HG02885 (cell line): ENCODE measurements at regions not wholly inside any gene's neighbourhood (a gene's known extent, or its start where the extent isn't known, plus 50 kb on each side); places are given as distances from the start of the nearest gene placed in this dataset.

Experiments used
- ATAC-seq: cut with Tn5 transposase; IDR thresholded peaks from one replicate; pipeline ENCODE4 v1.9.1; 2021; ENCODE audit warnings: mild to moderate bottlenecking; ENCODE audit not compliant: unreplicated experiment, poor library complexity

DNA sequence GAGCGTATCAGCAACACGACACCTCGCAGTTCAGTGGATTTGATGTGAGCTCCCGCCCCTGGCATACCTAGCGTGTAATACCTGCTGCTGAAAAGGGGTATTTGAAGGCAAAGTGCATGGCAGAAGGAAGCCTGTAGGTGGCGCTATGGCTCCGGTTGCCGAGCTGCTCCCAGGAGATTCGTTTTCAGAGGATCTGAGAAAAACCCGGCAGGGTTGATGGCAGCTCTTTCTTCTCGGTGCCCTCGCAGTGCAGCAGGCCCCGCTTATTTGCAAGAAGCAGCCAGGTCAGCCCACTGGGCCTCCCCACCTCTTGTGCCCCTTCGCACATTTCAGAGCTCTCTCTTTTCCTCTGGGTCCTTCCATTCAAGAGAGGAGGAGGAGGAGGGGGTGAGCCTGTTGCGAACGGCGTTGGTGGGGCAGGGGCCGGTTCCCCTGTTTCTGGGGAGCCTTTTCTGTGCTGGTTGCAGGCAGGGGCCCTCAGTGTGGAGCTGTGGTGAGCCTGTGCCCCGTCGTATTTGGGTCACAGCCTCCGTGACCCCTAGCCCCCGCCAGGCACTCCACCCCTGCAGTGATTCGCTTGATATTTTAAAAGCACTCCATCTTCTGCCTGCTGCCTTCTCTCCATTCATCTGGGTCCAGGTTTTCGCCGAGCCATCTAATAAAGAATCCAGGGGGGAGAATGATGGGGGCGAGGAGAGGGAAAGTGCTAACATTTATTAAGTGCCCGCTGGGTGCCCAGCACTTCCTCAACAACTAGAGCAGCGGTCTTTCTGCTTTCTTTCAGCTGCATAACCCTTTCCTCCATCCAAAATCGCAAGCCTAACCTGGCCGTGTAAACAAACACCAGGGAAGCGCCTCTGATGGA, 85.3 kb upstream of the SYT13 start:
- ATAC-seq = no peak

DNA sequence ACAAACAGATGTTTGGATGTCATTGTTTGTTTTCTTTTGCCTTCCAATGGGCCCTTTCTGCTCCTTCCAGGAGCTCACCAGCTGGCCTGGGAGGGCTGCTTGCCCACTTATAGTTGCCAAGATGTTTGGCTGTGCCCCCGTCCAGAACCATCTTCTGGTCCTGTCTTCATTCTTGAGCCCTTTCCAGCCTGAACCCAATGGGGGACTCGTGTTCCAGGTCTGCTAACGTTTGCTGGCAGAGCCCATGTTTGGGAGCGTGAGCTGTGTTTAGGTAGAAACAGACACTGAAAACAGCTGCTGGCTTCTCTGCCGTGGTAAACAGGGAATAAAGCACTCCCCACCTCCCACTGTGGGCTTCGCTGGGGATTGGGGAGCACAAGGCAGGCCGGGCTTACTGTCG, 83.2 kb upstream of the SYT13 start:
- no peak for ATAC-seq

DNA sequence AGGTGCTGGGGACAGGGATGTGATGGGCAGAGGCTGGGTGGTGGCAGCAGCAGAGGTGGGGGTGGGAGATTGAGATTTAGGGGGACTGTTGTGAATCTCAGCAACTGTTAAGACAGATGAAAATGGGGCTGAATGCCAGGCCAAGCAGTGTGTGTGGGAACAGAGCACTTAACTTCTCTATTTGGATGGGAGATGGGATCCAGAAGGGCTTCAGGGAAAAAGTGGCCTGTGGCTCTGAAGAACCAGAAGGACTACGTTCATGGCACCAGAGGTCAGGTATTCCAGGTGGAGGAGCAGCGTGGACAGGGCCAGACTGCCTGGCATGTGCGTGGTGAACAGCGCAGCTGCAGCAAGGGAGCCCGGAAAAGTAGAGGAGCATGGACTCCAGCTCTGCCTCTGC, 82.6 kb upstream of the SYT13 start:
- ATAC-seq = no peak

DNA sequence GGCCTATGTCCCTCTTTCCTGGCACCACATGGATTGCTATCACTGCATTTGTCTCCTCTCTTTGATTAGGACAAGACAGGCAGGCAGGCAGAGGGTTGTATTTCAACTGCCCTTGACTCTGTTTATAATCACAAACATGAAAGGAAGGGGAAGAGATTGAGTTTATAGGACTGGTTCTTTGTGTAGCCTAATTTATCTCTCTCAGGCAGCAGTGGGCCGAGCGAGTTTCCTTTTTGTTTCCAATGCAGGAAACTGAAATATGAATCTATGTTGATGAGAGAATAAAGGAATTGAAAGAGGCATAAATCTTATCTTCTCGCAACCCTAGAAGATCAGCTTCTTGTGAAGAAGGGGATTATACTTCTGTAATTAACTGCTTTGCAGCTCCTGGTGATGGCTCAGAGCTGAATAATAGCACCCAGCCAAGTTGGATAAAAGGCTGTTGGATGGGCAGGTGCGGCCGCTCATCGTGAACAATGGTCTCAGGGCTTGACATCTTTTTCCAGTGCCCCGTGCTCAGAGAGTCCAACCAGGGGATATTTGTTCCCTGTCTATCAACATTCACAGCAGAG, 80.6 kb upstream of the SYT13 start:
- ATAC-seq = no peak

DNA sequence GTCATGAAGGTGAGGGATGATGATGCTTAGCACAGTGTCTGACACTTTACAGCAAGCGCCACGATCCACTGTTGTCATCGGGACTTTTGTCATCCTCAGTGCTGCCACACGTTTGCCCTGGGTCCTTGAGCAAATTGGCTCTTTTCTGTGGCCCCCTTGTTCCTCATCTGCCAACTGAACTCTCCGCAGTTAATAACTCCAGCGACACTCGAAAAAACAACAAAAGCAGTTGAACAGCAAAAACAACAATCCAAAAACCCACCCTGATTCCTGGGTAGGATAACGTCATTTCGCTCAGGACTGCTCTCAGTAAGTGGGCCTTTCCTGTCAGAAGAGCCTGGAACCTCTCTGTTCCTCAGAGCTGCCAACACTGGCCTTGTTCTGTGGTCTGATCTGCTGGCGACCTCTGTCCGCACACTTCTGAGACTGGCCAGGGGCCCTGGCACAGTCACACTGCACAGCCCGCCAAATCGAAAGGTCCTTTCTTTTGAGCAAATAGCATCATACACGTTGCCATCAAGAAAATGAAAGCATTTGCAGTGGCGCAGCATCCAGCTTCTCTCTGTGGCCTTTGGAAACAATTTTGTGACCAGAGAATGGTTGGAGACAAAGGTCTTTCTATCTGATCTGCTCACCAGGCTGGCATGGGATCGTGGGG, 79.9 kb upstream of the SYT13 start:
- no peak for ATAC-seq

DNA sequence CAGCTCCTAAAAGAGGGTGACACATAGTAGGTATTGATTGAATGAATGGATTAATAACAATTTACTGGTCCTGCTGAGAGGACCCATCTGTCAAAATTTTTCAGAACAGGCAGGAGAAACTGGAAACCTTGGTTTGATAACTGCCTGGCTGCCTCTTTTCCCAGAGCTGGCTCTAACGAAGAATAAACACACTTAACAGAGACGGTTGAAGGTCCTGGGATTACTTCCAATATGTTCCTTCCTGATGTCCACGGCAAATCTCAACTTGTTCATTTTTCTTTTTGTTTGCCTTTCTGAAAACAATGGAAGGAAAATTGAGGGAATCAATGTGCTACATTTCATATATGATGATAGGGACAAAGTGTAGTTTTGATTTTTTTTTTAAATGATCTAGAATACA, 76.5 kb upstream of the SYT13 start:
- no peak for ATAC-seq

DNA sequence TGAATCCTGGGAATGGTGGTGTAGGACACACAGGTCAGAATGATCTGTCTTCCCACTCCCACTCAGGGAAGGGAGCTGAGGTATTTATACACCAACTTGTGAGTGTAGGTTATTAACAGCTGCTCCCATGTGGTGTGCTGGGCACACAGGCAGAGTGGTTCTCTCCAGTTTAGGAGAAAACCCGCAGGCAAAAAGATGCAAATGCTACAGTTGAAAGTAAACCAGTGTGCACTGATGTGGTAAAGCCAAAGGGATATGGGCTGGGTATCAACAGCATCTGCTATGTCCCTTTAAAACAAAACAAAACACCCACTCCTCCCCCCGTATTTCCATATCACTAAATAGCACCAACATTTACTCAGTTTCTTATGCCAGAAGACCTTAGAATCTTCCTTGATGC, 75.4 kb upstream of the SYT13 start:
- no peak for ATAC-seq

DNA sequence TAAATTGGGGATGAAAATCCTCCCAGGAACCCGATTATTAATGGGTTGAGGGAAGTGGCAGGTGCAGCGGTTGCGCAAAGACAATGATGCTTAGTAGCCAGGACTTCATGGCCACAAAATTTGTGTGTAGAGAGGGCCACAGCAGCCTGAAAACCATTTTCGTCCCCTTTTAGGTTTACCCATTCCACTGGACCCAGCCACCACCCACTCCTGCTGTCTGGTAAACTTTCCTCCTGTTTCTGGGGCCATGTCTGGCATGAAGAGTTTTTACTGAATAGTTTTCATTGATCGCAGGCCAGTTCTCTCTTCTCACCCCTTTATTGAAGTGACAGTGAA, 69.5 kb upstream of the SYT13 start:
- ATAC-seq = no peak

DNA sequence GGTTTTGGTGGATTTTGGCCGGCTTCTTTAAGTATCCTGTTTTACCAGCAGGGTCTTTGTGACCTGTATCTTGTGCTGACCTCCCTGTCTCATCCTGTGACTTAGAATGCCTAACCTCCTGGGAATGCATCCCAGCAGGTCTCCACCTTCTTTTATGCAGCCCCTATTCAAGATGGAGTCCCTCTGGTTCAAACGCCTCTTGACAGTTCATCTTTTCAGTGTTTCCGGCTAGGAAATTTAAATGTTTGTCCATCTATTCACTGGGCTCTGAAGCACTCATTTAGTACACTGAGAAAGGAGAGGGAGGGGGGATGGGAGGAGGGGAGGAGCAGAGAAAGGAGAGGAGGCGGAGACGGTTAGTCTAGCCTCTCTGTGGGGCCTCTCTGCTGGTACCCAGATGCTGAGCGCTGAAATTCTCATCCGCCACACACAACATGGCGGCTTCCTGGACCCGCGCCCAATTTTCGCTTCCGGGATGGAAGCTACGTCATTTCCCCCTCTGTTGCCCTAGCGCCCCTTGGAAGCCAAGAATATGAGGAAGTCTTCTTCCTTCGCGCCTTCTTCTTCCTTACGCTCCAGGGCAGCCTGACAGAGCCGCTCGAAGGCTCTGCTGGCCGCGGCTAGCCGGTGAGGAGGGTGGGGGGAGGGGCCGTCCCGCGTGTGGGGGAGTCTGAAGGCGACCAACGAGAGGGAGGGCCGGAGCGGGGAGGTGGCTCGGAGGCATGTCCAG, 69.0 kb upstream of the SYT13 start:
- peak; percentile 99 for ATAC-seq

DNA sequence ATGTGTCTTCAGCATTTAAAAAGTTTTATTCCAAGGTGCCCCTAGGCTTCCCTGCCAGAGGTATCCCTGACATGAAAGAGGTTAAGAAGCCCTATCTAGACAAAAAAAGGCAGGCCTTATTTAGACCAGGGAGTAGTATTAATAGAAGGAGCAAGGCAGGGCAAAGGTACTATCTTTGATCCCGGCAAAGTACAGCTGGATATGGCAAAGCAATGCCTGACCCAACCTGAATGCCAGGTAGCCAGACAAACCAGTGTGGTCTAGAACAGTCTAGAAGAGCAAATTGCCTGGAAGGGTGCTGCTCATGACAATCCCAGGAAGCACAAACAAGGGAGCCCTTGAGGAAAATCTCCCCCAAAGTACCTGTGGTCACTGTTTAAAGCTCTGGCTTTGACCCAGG, 62.6 kb upstream of the SYT13 start:
- no peak for ATAC-seq

DNA sequence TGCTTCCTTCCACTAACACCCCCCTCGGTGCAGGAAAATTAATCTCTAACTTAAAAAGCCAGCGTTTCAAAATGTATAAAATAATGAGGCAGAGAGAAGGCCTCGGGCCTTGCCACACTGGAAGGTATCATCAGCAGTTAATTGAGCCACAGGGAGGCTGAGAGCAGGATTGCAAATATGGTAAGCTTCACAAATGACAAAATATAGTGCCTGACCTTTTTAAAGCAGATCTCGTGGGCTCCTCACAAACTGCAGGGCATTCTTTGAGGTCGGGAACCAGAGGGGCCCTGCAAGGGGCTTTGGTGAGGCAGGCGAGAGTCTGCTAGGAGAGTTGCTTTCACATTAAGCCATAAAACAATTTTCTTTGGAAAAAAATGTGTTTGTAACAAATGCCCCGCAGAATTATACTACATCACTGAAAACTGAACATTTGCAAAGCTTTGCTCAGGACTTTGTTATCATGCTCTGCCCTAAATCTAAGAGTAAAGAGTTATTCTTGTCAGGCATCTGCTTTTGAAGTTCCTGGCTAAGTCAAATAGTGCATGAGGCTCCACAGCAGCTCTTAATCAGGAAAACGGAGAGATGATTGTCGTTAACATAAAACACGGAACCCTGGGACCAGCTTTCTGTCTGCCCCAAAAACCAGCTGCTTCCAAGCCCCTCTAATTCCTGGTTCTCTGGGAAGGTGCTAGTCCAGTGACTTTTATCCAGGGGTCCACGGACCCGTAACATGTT, 61.4 kb upstream of the SYT13 start:
- no peak for ATAC-seq

DNA sequence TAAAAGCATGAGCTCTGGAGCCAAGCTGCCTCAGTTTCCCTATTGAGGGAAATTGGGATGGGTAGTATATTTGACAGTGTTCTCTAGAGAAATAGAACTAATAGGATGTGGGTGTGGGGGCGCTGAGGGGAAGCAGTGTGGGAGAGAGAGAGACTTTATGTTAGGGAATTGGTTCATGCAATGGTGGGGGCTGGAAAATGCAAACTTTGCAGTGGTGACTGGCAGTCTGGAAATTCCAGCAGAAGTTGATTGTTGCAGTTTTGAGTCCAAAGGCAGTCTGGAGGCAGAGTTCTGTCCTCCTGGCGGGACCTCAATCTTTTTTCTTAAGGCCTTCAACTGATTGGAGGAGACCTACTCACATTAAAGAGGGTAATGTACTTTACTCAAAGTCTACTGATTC, 59.4 kb upstream of the SYT13 start:
- no peak for ATAC-seq

DNA sequence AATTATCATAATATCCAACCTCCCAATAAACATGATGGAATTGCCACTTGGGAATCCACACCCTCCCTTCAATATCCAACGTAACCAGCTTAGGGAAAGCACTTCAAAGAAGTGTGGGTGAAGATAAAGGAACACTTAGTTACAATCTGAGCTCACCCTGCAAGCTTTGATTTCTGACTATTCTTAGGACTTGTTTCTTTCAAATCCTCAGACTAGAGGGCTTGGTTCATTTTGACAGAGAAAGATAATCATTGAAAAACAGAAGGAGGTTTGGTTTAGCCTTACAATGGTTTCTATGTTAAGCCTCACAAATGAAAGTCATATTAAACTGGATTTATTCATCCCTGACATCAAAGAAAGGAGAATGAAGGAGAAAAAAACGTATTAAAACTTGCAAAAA, 57.9 kb upstream of the SYT13 start:
- ATAC-seq = no peak

DNA sequence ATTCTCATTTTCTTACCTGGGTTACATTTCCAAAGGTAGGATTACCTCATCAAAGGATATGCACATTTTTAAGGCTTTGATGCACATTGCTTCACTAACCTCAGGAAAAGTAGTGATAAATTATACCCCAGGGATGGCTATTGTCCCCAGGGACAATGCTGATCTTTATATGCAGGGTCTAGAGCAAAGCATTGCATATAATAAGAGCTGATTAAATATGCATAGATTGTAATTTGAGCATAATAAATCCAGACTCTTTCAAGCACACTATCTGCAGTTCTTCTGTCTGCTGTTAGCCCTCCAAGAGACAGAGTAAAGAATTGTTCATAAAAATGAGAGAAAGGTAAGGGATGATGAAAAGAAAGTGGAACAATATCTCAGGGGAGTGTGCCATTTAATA, 57.3 kb upstream of the SYT13 start:
- no peak for ATAC-seq

DNA sequence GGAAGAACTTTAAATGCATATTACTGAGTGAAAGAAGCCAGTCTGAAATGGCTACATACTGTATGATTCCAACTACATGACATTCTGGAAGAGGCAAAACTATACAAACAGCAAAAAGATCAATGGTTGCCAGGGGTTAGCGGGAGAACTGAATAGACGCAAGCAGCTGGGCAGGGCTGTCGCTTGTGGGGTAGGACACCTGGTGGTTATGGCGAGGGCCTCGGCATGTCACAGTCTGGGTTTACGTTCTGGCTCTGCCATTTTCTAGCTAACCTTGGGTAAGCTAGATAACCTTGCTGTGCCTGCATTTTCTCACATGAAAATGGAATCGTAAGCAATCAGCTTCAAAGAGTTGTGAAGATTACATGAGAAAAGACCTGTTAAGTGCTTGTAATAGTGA, 55.2 kb upstream of the SYT13 start:
- ATAC-seq = no peak

DNA sequence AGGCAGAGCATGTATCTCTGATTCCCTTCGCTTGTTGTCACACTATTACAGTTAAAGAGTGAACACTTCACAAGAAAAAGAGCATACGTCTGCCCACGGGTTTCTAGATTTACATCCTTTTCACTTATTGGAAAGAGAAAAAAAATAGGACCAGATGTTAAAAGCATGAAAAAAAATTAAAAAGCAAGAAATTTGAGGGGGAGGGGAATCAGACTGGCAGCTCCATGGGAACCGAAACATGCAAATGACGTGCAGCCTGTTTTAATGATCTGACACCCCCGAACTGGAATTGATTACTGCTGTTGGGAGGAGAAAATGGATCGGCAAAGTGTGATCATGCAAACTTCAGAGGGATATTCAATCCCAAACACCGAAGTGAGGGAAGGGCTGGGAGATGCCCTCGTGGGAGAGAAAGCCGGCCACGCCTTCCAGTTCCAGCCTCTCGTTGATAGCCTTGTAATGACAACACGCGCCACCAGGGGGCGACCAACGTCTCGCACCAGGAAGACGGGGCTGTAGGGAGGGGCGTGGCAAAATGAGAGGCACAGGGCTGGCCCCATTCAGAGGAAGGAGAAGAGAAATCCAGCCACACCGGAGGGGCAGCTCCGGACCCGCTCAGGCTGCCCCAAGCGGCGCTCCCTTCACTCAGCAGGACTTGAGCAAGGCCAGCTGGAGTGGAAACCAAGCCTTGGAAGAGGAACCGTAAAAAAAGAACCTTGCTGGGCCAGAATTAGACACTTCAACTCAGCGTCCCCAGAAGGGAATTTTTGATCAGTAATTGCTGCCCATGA, 53.8 kb upstream of the SYT13 start:
- ATAC-seq = peak; percentile 98

DNA sequence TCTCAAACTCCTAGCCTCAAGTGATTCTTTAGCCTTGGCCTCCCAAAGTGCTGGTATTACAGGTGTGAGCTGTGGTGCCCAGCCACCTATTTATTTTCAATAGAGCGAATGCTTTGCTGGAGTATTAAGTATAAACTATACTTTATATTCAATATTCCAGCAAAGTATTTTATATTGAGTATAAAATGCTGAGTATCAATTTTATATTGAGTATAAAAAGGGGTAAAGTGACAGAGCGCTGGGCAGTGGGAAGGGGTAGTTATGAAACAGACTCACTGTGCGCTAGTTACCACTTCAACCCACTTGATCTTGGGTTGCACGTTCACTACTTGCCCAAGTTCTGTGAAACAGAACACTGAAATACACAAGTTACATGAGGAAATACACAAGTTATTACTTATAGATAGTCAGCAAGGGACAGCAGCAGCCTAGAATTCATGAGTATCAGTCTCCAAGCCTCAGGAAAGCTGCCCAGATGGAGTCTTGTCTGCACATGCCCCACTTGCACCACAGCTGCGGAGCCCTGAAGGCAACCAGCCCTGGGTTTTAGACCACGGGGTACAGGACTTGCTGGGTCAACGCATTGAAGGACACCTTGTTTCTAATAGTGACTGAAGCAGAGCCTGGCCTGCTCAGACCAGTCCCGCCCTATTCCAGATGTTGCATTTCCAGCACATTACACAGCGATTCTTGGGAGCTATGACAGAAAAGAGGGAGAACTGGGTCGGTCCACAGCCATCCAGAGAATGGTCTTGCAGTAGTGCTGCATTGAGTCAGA, 51.6 kb upstream of the SYT13 start:
- no peak for ATAC-seq

DNA sequence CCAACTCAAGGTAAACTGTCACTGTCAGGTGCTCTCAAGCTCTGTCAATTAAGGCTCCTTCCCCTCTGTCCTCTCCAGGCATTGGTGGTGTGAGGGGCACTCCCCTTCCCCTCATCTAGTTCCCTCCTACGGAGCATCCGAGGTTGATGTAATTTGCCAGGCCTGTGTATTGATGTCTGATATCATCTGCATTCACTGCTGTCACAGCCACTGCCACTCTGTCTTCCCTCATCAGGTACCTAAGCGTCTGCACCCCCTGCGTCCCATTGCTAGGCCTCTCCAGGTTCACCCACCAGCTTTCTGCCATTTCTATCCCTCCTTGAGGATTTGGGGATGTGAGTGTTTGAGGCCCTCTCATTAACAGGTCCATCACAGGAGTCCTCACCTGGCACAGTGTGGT, 50.0 kb upstream of the SYT13 start:
- ATAC-seq = no peak
